B cell (primary cell): ENCODE measurements at regions not wholly inside any gene's neighbourhood (a gene's known extent, or its start where the extent isn't known, plus 50 kb on each side); places are given as distances from the start of the nearest gene placed in this dataset.

ENCODE experiments used
- ATAC-seq: fragments of 200-7000 bp; cut with Tn5 transposase; one replicate; pipeline ENCODE4 v1.10.0; 2021; ENCODE audit warnings: low read depth, mild to moderate bottlenecking, moderate number of reproducible peaks, moderate library complexity
- CTCF ChIA-PET: fragments of 350-600 bp; sonication (Branson Sonifier 250); formaldehyde crosslinking; loops from one replicate; lab custom pipeline; 2021; ENCODE audit warnings: antibody characterized with exemption, inconsistent platforms; lab: Charles Lee
- POLR2A ChIA-PET: fragments of 350-600 bp; sonication (Branson Sonifier 250); formaldehyde crosslinking; loops from one replicate; lab custom pipeline; 2021; ENCODE audit warnings: antibody characterized with exemption; lab: Charles Lee
- DNase-seq: peaks from one replicate; pipeline ENCODE4 v3.0.0; 2013
- H2AFZ ChIP-seq: 2 replicates; pipeline ENCODE4 v1.6.1; 2012; ENCODE audit warnings: mild to moderate bottlenecking, low read depth, low read length; ENCODE audit not compliant: insufficient read depth, poor library complexity, severe bottlenecking
- H3K27ac ChIP-seq, 2 donors: 1 replicate in 1 of 2; 2 replicates in 1 of 2; pipeline ENCODE4 v1.5.1; 2012 to 2013; ENCODE audit warnings: low read length in 2 of 2, mild to moderate bottlenecking in 2 of 2, moderate library complexity in 1 of 2
- H3K27me3 ChIP-seq, 4 experiments: fragments of 200-600 bp in 1 of 4; sonication (generic) in 1 of 4; replicated peaks in 1 of 4; 1 replicate in 2 of 4; 2 replicates in 2 of 4; pipeline versions ENCODE4 v1.6.1 to v1.7.0; 2013 to 2016; ENCODE audit warnings: low read length in 3 of 4, mild to moderate bottlenecking in 2 of 4, mixed read lengths in 1 of 4, moderate library complexity in 1 of 4; ENCODE audit not compliant: insufficient read depth in 4 of 4, control insufficient read depth in 3 of 4; ENCODE audit errors: control extremely low read depth in 1 of 4
- H3K36me3 ChIP-seq, 2 experiments: replicated peaks in 1 of 2; 1 replicate in 1 of 2; 2 replicates in 1 of 2; pipeline versions ENCODE4 v1.6.1 to v1.7.1; 2013; ENCODE audit warnings: low read length in 1 of 2; ENCODE audit not compliant: insufficient read depth in 2 of 2, control insufficient read depth in 1 of 2; ENCODE audit errors: control extremely low read depth in 1 of 2, extremely low read depth in 1 of 2
- H3K4me1 ChIP-seq, 2 donors: fragments of 200-600 bp in 1 of 2; sonication (generic) in 1 of 2; 1 replicate in 1 of 2; 2 replicates in 1 of 2; pipeline versions ENCODE4 v1.5.1 to v1.6.1; 2013 to 2017; ENCODE audit warnings: low read length in 2 of 2; ENCODE audit not compliant: control insufficient read depth in 2 of 2, insufficient read depth in 2 of 2
- H3K4me2 ChIP-seq: replicated peaks from 2 replicates; pipeline ENCODE3; 2012; ENCODE audit warnings: mild to moderate bottlenecking, low read depth, low read length; ENCODE audit not compliant: poor library complexity, severe bottlenecking
- H3K4me3 ChIP-seq, 5 experiments: fragments of 200-600 bp in 1 of 5; sonication (generic) in 1 of 5; 1 replicate in 3 of 5; 2 replicates in 2 of 5; pipeline versions ENCODE4 v1.5.1 to v1.7.0; 2011 to 2016; ENCODE audit warnings: low read length in 4 of 5, mild to moderate bottlenecking in 4 of 5, low read depth in 2 of 5, control low read depth in 1 of 5, moderate library complexity in 1 of 5; ENCODE audit not compliant: insufficient read depth in 1 of 5; ENCODE audit errors: control extremely low read depth in 1 of 5, extremely low read depth in 1 of 5
- H3K79me2 ChIP-seq: fragments of 200-600 bp; sonication (generic); one replicate; pipeline ENCODE4 v1.6.0; 2016; ENCODE audit warnings: low read length; ENCODE audit not compliant: control insufficient read depth, insufficient read depth
- H3K9ac ChIP-seq: fragments of 200-600 bp; sonication (generic); 2 replicates; pipeline ENCODE4 v1.6.1; 2017; ENCODE audit warnings: mild to moderate bottlenecking, low read length, moderate library complexity
- H3K9me3 ChIP-seq, 3 donors: one replicate each; pipeline versions ENCODE4 v1.6.1 to v1.7.1; 2013; ENCODE audit warnings: low read length in 2 of 3; ENCODE audit not compliant: control insufficient read depth in 2 of 3, insufficient read depth in 1 of 3; ENCODE audit errors: control extremely low read depth in 1 of 3
- H4K20me1 ChIP-seq: 2 replicates; pipeline ENCODE4 v1.6.0; 2012; ENCODE audit warnings: mild to moderate bottlenecking, low read length; ENCODE audit not compliant: insufficient read depth, control insufficient read depth, poor library complexity, severe bottlenecking
- H3K27ac Mint-ChIP-seq: one replicate; pipeline ENCODE4 v1.8.0; 2021; ENCODE audit warnings: mixed read lengths
- H3K27me3 Mint-ChIP-seq: one replicate; pipeline ENCODE4 v1.8.0; 2021; ENCODE audit warnings: mixed read lengths
- H3K4me1 Mint-ChIP-seq: one replicate; pipeline ENCODE4 v1.8.0; 2021; ENCODE audit warnings: mixed read lengths
- H3K4me3 Mint-ChIP-seq: one replicate; pipeline ENCODE4 v1.8.0; 2021; ENCODE audit warnings: mixed read lengths
- H3K9me3 Mint-ChIP-seq: one replicate; pipeline ENCODE4 v1.8.0; 2022; ENCODE audit warnings: mixed read lengths; ENCODE audit not compliant: insufficient read depth
- EZH2 ChIP-seq: IDR thresholded peaks from 2 replicates; pipeline ENCODE4 v1.6.1; 2012; ENCODE audit warnings: borderline replicate concordance, low read depth, mild to moderate bottlenecking, moderate library complexity, low read length; ENCODE audit not compliant: insufficient read depth, poor library complexity, severe bottlenecking
- WGBS: methylation state at CpG from one replicate; pipeline ENCODE4 v1.1.5; 2013; ENCODE audit warnings: missing lambda C conversion rate; ENCODE audit not compliant: insufficient coverage; 5-methylcytosine and 5-hydroxymethylcytosine counted together
- intact Hi-C: fragments of 100-400 bp; cut with micrococcal nuclease; formaldehyde crosslinking; loops from one replicate; pipeline ENCODE4 v1.10.0; 2022
- TF ChIP-seq, protein P1 (sequence below): fragments of 200-600 bp; IDR thresholded peaks from one replicate; pipeline ENCODE4 v1.8.0; 2022; ENCODE audit warnings: antibody characterized with exemption, mild to moderate bottlenecking

DNA sequence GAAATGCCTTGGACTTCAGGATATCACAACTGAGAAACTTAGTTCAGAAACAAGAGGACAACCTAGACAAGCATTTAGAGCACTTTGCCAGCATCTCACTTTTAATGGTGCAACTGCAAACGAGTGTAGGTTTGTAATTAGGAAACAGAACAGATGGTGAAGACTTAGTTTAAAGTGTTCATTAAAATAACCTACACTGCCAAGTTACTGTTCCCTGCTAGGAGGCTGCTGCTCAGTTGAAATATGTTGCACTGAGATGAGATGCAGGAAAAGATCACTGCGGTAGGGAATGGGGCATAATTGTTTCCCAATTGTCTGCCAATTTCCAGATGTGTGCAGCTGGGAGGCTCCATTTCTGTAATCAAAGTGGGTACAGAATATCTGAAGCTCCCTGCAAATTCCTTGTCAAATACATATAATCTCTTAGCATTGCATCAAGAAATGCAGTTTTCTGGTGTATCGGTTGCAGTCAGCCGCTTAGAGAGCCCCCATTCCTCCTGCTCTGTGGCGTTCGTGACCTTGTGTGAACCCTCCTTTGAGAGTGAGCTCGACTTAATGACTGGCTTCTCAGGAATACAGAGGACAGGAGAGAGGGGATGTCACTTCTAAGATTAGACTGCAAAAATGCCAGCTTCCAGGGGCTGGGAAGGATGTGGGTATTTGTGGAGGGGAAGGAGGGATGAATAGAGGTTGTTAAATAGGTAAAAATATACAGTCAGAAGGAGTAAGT lies 448.9 kb downstream of the MED10 start:
- CTCF ChIA-PET = no interaction called here

DNA sequence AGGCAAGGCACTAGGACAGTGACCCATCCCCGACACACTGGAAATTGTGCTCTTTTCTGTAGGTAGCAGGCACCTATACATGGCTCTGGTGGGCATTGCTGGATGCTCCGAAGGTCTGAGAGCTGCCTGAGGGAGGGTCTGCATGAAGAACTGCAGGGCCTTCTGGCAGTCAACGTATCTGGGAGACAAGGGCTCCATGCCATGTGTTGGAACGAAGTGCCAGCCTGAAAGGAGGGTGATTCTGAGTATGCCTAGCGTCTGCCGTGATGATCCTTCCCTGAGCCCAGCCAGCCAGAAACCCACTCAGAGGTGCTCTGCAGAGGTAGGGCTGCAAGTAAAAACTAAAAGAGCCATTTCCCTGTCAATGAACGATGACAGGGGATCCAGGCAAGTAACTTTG lies 453.2 kb downstream of the MED10 start:
- H3K4me1 ChIP-seq = no peaks in the 10 kb centered on the region
- Mint-ChIP-seq H3K27ac (no peak overlapping the region), H3K4me3 (no peak overlapping the region), H3K9me3 (no peaks in the 10 kb centered on the region), H3K27me3 (peaks cover 8% of the 10 kb centered on the region), H3K4me1 (no peaks in the 10 kb centered on the region)
- ATAC-seq (no peak), DNase-seq (no peak)
- no peak overlapping the region for H3K4me2 ChIP-seq
- no peaks in the 10 kb centered on the region for H3K36me3 ChIP-seq
- ChIA-PET CTCF (no interaction called here), POLR2A (no interaction called here)
- H3K79me2 ChIP-seq = no peaks in the 10 kb centered on the region
- no peaks in the 10 kb centered on the region for H4K20me1 ChIP-seq
- no peak for TF ChIP-seq EZH2
- TF ChIP-seq, protein P1, sequence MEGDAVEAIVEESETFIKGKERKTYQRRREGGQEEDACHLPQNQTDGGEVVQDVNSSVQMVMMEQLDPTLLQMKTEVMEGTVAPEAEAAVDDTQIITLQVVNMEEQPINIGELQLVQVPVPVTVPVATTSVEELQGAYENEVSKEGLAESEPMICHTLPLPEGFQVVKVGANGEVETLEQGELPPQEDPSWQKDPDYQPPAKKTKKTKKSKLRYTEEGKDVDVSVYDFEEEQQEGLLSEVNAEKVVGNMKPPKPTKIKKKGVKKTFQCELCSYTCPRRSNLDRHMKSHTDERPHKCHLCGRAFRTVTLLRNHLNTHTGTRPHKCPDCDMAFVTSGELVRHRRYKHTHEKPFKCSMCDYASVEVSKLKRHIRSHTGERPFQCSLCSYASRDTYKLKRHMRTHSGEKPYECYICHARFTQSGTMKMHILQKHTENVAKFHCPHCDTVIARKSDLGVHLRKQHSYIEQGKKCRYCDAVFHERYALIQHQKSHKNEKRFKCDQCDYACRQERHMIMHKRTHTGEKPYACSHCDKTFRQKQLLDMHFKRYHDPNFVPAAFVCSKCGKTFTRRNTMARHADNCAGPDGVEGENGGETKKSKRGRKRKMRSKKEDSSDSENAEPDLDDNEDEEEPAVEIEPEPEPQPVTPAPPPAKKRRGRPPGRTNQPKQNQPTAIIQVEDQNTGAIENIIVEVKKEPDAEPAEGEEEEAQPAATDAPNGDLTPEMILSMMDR = no peak
- intact Hi-C loops = no loop called here
- no peaks in the 10 kb centered on the region for H3K9me3 ChIP-seq
- H2AFZ ChIP-seq = no peak overlapping the region
- H3K27me3 ChIP-seq = no peaks in the 10 kb centered on the region
- H3K9ac ChIP-seq = no peak overlapping the region
- H3K27ac ChIP-seq = no peak overlapping the region
- no peak overlapping the region for H3K4me3 ChIP-seq
- 83% methylated on average over 7 of the region's 7 CpGs for WGBS

More for the DNA sequence above, 448.9 kb downstream of the MED10 start:
- Histone ChIP-seq H3K4me3 (no peak overlapping the region), H3K4me2 (no peak overlapping the region), H3K4me1 (no peaks in the 10 kb centered on the region), H3K79me2 (no peaks in the 10 kb centered on the region), H3K9ac (no peak overlapping the region), H2AFZ (no peak overlapping the region), H3K27ac (no peak overlapping the region), H3K9me3 (no peaks in the 10 kb centered on the region), H3K27me3 (no peaks in the 10 kb centered on the region), H4K20me1 (no peaks in the 10 kb centered on the region), H3K36me3 (no peaks in the 10 kb centered on the region)
- Mint-ChIP-seq H3K4me3 (no peak overlapping the region), H3K27ac (no peak overlapping the region), H3K4me1 (no peaks in the 10 kb centered on the region), H3K27me3 (peaks cover 8% of the 10 kb centered on the region), H3K9me3 (no peaks in the 10 kb centered on the region)
- intact Hi-C loops = no loop called here
- 82% methylated on average over 6 of the region's 7 CpGs for WGBS
- DNase-seq = no peak
- POLR2A ChIA-PET = no interaction called here
- no peak for TF ChIP-seq EZH2
- TF ChIP-seq, protein P1 = no peak
- no peak for ATAC-seq
